Ovary (tissue), 3 donors: ENCODE measurements at regions not wholly inside any gene's neighbourhood (a gene's known extent, or its start where the extent isn't known, plus 50 kb on each side); places are given as distances from the start of the nearest gene placed in this dataset.

Experiments
- CTCF ChIP-seq, 3 donors: fragments of 450-650 bp in 2 of 3; fragments of 200-600 bp in 1 of 3; IDR thresholded peaks; one replicate each; pipeline versions ENCODE4 v1.5.1 to v1.8.0; 2016 to 2022; ENCODE audit warnings: antibody characterized with exemption in 3 of 3, mild to moderate bottlenecking in 1 of 3
- POLR2A ChIP-seq: fragments of 450-650 bp; IDR thresholded peaks from one replicate; pipeline ENCODE4 v1.6.1; 2017; ENCODE audit warnings: antibody characterized with exemption, mild to moderate bottlenecking, moderate library complexity
- donor health status: DM: no; HTN: no; CAD: no.

GRCh38 chr16:5653041-5653440 lies 555.4 kb upstream of the EEF2KMT start:
- TF ChIP-seq CTCF (IDR thresholded peaks at IDR 0.05) (no peak), POLR2A (no peak)
